ENCODE measurements at regions not wholly inside any gene's neighbourhood (a gene's known extent, or its start where the extent isn't known, plus 50 kb on each side); places are given as distances from the start of the nearest gene placed in this dataset.

DNA sequence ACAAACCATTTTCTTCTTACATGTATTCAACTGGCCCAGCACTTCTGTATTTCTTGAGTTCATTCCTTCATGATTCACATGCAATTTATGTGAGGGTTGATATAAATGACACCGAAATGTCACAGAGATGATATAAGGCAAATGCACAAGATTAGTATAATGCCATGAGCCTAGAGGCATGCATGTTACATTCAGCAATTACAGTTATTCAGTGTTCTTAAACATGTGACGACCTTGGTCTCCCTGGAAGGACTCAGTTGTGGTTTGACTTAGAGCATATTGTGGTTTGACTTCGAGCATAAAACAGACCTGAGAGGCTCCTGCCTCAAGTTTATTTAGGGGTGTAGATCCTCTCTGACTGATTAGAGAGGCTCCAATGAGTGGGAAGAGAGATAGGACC, 752.1 kb upstream of the POM121L12 start:
- H3K27me3 ChIP-seq (ENCODE audit: control insufficient read depth, insufficient read depth, low read length): no peaks in the 10 kb centered on the region
- no peaks in the 10 kb centered on the region for H3K4me1 ChIP-seq (ENCODE audit: control insufficient read depth, insufficient read depth, low read length)
- H3K36me3 ChIP-seq (ENCODE audit: control insufficient read depth, insufficient read depth, low read length): no peaks in the 10 kb centered on the region
- H3K9me3 ChIP-seq (ENCODE audit: control insufficient read depth, insufficient read depth, low read length): no peaks in the 10 kb centered on the region
- H3K9ac ChIP-seq (ENCODE audit: low read depth, low read length): no peak overlapping the region
- no peak overlapping the region for H3K4me3 ChIP-seq (ENCODE audit: low read depth, low read length)
- H3K27ac ChIP-seq (ENCODE audit: low read depth, low read length): no peak overlapping the region

- Histone ChIP-seq H3K9ac (ENCODE audit: low read depth, low read length) (no peak overlapping the region), H3K4me1 (ENCODE audit: control insufficient read depth, insufficient read depth, low read length) (no peaks in the 10 kb centered on the region), H3K36me3 (ENCODE audit: control insufficient read depth, insufficient read depth, low read length) (no peaks in the 10 kb centered on the region), H3K4me3 (ENCODE audit: low read depth, low read length) (no peak overlapping the region), H3K27me3 (ENCODE audit: control insufficient read depth, insufficient read depth, low read length) (no peaks in the 10 kb centered on the region), H3K27ac (ENCODE audit: low read depth, low read length) (no peak overlapping the region), H3K9me3 (ENCODE audit: control insufficient read depth, insufficient read depth, low read length) (no peaks in the 10 kb centered on the region)
These were observed 761.5 kb upstream of the POM121L12 start for GRCh38 chr7:52273685-52274610.

- H3K9me3 ChIP-seq (ENCODE audit: control insufficient read depth, insufficient read depth, low read length): no peaks in the 10 kb centered on the region
- H3K4me1 ChIP-seq (ENCODE audit: control insufficient read depth, insufficient read depth, low read length): no peaks in the 10 kb centered on the region
- no peaks in the 10 kb centered on the region for H3K27me3 ChIP-seq (ENCODE audit: control insufficient read depth, insufficient read depth, low read length)
- no peak overlapping the region for H3K4me3 ChIP-seq (ENCODE audit: low read depth, low read length)
- H3K9ac ChIP-seq (ENCODE audit: low read depth, low read length): no peak overlapping the region
- H3K36me3 ChIP-seq (ENCODE audit: control insufficient read depth, insufficient read depth, low read length): no peaks in the 10 kb centered on the region
- no peak overlapping the region for H3K27ac ChIP-seq (ENCODE audit: low read depth, low read length)
These were observed 763.7 kb upstream of the POM121L12 start for GRCh38 chr7:52271703-52272102.

GRCh38 chr7:52270301-52270700, 765.1 kb upstream of the POM121L12 start:
- H3K27me3 ChIP-seq (ENCODE audit: control insufficient read depth, insufficient read depth, low read length): no peaks in the 10 kb centered on the region
- no peak overlapping the region for H3K27ac ChIP-seq (ENCODE audit: low read depth, low read length)
- H3K4me1 ChIP-seq (ENCODE audit: control insufficient read depth, insufficient read depth, low read length): no peaks in the 10 kb centered on the region
- no peaks in the 10 kb centered on the region for H3K9me3 ChIP-seq (ENCODE audit: control insufficient read depth, insufficient read depth, low read length)
- no peaks in the 10 kb centered on the region for H3K36me3 ChIP-seq (ENCODE audit: control insufficient read depth, insufficient read depth, low read length)
- H3K4me3 ChIP-seq (ENCODE audit: low read depth, low read length): no peak overlapping the region
- no peak overlapping the region for H3K9ac ChIP-seq (ENCODE audit: low read depth, low read length)

GRCh38 chr7:52269669-52270068, 765.8 kb upstream of the POM121L12 start:
- Histone ChIP-seq H3K27me3 (ENCODE audit: control insufficient read depth, insufficient read depth, low read length) (no peaks in the 10 kb centered on the region), H3K9ac (ENCODE audit: low read depth, low read length) (no peak overlapping the region), H3K9me3 (ENCODE audit: control insufficient read depth, insufficient read depth, low read length) (no peaks in the 10 kb centered on the region), H3K36me3 (ENCODE audit: control insufficient read depth, insufficient read depth, low read length) (no peaks in the 10 kb centered on the region), H3K4me3 (ENCODE audit: low read depth, low read length) (no peak overlapping the region), H3K4me1 (ENCODE audit: control insufficient read depth, insufficient read depth, low read length) (no peaks in the 10 kb centered on the region), H3K27ac (ENCODE audit: low read depth, low read length) (no peak overlapping the region)

DNA sequence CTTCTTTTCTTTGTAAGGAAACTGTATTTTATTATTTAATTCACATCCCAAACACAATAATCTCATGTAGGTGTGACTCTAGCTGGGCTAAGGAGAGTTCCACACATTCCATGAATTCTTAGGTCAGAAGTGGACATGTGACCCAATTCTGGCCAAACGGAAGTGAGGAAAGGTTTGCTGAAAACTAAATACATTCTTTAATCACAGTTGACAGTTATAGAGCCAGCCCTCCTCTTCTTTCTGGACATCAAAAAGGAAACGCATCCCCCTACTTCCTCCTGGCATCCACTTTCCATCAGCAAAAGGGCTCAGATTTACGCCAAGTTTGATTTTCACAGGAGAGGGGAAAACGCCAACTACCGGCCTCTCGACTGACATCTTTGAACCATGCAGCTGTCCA, 774.4 kb upstream of the POM121L12 start:
- no peak overlapping the region for H3K27ac ChIP-seq (ENCODE audit: low read depth, low read length)
- no peak overlapping the region for H3K4me3 ChIP-seq (ENCODE audit: low read depth, low read length)
- H3K4me1 ChIP-seq (ENCODE audit: control insufficient read depth, insufficient read depth, low read length): no peaks in the 10 kb centered on the region
- H3K9me3 ChIP-seq (ENCODE audit: control insufficient read depth, insufficient read depth, low read length): no peaks in the 10 kb centered on the region
- H3K27me3 ChIP-seq (ENCODE audit: control insufficient read depth, insufficient read depth, low read length): no peaks in the 10 kb centered on the region
- no peaks in the 10 kb centered on the region for H3K36me3 ChIP-seq (ENCODE audit: control insufficient read depth, insufficient read depth, low read length)
- no peak overlapping the region for H3K9ac ChIP-seq (ENCODE audit: low read depth, low read length)

DNA sequence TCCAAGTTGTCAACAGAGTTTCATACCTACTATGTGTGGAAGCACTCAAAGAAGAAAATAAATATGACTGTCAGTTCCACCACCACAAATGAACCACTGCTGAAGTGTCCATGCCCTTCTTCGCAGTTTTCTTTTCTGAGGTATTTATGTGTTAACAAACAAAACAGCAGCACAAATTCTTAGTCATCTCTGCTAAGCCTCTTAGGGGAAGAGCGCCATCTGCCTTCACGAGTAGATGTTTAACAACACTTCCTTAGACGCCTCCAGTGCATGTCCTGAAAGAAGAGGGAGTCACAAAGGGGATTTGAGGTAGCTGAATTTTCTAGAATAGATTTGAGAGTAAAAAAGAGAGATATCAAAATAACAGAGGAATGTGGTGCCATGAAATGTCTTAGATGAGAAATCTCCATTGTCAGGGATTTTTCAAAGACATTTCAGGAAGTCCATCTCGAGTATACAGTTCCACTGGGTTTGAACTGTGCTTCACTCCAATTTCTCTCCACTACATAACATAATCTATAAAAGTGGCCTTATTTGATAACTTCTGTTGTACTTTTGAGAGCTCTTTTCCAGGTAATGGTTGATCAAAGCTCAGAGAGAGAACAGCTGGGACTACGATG, 775.3 kb upstream of the POM121L12 start:
- no peak overlapping the region for H3K9ac ChIP-seq (ENCODE audit: low read depth, low read length)
- no peak overlapping the region for H3K4me3 ChIP-seq (ENCODE audit: low read depth, low read length)
- H3K9me3 ChIP-seq (ENCODE audit: control insufficient read depth, insufficient read depth, low read length): no peaks in the 10 kb centered on the region
- no peaks in the 10 kb centered on the region for H3K27me3 ChIP-seq (ENCODE audit: control insufficient read depth, insufficient read depth, low read length)
- no peak overlapping the region for H3K27ac ChIP-seq (ENCODE audit: low read depth, low read length)
- H3K4me1 ChIP-seq (ENCODE audit: control insufficient read depth, insufficient read depth, low read length): no peaks in the 10 kb centered on the region
- no peaks in the 10 kb centered on the region for H3K36me3 ChIP-seq (ENCODE audit: control insufficient read depth, insufficient read depth, low read length)

DNA sequence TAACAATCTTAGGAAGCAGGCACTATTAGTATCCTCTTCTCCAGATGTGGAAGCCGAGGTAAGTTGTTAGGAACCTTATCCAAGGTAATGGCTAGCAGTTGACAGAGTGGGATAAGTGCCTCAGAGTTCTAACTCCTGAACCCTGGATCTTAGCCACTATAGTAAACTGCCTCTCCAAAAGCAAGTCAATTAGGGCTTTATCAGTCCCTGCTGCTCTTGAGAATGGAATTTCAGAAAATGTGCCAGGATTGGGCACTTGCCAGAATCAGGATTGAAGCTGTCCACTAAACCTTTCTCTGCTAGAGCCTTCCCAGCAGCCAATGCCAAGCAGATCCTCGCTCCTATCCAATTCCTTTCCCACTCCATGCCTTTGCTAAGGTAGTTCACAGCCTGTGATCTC, 777.5 kb upstream of the POM121L12 start:
- no peak overlapping the region for H3K27ac ChIP-seq (ENCODE audit: low read depth, low read length)
- H3K4me3 ChIP-seq (ENCODE audit: low read depth, low read length): no peak overlapping the region
- H3K9me3 ChIP-seq (ENCODE audit: control insufficient read depth, insufficient read depth, low read length): no peaks in the 10 kb centered on the region
- no peak overlapping the region for H3K9ac ChIP-seq (ENCODE audit: low read depth, low read length)
- no peaks in the 10 kb centered on the region for H3K36me3 ChIP-seq (ENCODE audit: control insufficient read depth, insufficient read depth, low read length)
- no peaks in the 10 kb centered on the region for H3K4me1 ChIP-seq (ENCODE audit: control insufficient read depth, insufficient read depth, low read length)
- H3K27me3 ChIP-seq (ENCODE audit: control insufficient read depth, insufficient read depth, low read length): no peaks in the 10 kb centered on the region

DNA sequence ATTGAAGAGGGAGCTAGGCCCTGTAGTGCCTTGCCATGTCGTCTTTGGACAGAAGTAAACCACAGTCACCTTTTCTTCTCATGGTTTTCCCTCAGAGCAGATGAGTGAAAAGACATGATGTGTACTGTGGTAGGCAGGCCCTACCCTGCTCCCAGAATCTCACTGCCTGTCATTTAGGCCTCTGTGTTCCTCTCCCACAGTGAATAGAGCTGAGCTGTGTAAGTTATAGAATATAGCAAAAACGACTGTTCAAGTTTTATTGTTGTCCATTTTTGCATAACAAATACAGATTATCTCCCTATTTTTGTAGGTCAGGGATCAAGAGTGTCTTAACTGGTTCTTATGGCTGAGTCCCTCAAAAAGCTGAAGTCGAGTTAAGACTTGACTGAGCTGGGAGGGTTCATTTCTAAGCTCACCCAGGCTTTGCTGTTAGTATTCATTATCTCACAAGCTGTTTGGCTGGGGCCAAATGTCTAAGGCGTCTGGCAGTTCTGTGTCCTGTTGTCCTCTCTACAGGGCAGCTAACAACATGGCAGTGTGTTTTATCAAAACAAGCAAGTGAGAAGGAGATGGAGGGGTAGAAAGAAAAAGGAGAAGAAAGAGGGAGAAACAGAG, 780.9 kb upstream of the POM121L12 start:
- no peak overlapping the region for H3K27ac ChIP-seq (ENCODE audit: low read depth, low read length)
- H3K9ac ChIP-seq (ENCODE audit: low read depth, low read length): no peak overlapping the region
- no peak overlapping the region for H3K4me3 ChIP-seq (ENCODE audit: low read depth, low read length)
- no peaks in the 10 kb centered on the region for H3K36me3 ChIP-seq (ENCODE audit: control insufficient read depth, insufficient read depth, low read length)
- no peaks in the 10 kb centered on the region for H3K9me3 ChIP-seq (ENCODE audit: control insufficient read depth, insufficient read depth, low read length)
- H3K4me1 ChIP-seq (ENCODE audit: control insufficient read depth, insufficient read depth, low read length): no peaks in the 10 kb centered on the region
- no peaks in the 10 kb centered on the region for H3K27me3 ChIP-seq (ENCODE audit: control insufficient read depth, insufficient read depth, low read length)

- H3K9me3 ChIP-seq (ENCODE audit: control insufficient read depth, insufficient read depth, low read length): no peaks in the 10 kb centered on the region
- H3K27me3 ChIP-seq (ENCODE audit: control insufficient read depth, insufficient read depth, low read length): no peaks in the 10 kb centered on the region
- no peaks in the 10 kb centered on the region for H3K36me3 ChIP-seq (ENCODE audit: control insufficient read depth, insufficient read depth, low read length)
- H3K4me3 ChIP-seq (ENCODE audit: low read depth, low read length): no peak overlapping the region
- no peaks in the 10 kb centered on the region for H3K4me1 ChIP-seq (ENCODE audit: control insufficient read depth, insufficient read depth, low read length)
- H3K27ac ChIP-seq (ENCODE audit: low read depth, low read length): no peak overlapping the region
- H3K9ac ChIP-seq (ENCODE audit: low read depth, low read length): no peak overlapping the region
These were observed 781.5 kb upstream of the POM121L12 start for GRCh38 chr7:52253953-52254352.

GRCh38 chr7:52249741-52250140, 785.7 kb upstream of the POM121L12 start:
- no peak overlapping the region for H3K27ac ChIP-seq (ENCODE audit: low read depth, low read length)

More at GRCh38 chr7:52249741-52250140, 785.7 kb upstream of the POM121L12 start:
- Histone ChIP-seq H3K36me3 (ENCODE audit: control insufficient read depth, insufficient read depth, low read length) (no peaks in the 10 kb centered on the region), H3K9me3 (ENCODE audit: control insufficient read depth, insufficient read depth, low read length) (no peaks in the 10 kb centered on the region), H3K27me3 (ENCODE audit: control insufficient read depth, insufficient read depth, low read length) (no peaks in the 10 kb centered on the region), H3K4me1 (ENCODE audit: control insufficient read depth, insufficient read depth, low read length) (no peaks in the 10 kb centered on the region), H3K4me3 (ENCODE audit: low read depth, low read length) (no peak overlapping the region), H3K9ac (ENCODE audit: low read depth, low read length) (no peak overlapping the region)
